Superior temporal gyrus (tissue), 1 donor: ENCODE measurements at regions not wholly inside any gene's neighbourhood (a gene's known extent, or its start where the extent isn't known, plus 50 kb on each side); places are given as distances from the start of the nearest gene placed in this dataset.

Experiments
- DNase-seq: peaks from one replicate; pipeline ENCODE4 v3.0.0-alpha.2; 2016; ENCODE audit errors: extremely low spot score

- no peak for DNase-seq
Measured at GRCh38 chr4:151605215-151605614, 155.6 kb downstream of the GATB start.

GRCh38 chr4:151606061-151606460 is 154.7 kb downstream of the GATB start:
- DNase-seq = no peak

GRCh38 chr4:151610229-151610628 is 150.6 kb downstream of the GATB start:
- no peak for DNase-seq

GRCh38 chr4:151611960-151612359 is 148.8 kb downstream of the GATB start:
- no peak for DNase-seq

GRCh38 chr4:151613290-151613689 is 147.5 kb downstream of the GATB start:
- DNase-seq = no peak

GRCh38 chr4:151614561-151614960 is 146.2 kb downstream of the GATB start:
- DNase-seq = no peak

GRCh38 chr4:151618858-151619257 is 141.9 kb downstream of the GATB start:
- DNase-seq = no peak

GRCh38 chr4:151620066-151620465 is 140.7 kb downstream of the GATB start:
- DNase-seq = no peak
